Neural cell (in vitro differentiated cells): ENCODE measurements at regions not wholly inside any gene's neighbourhood (a gene's known extent, or its start where the extent isn't known, plus 50 kb on each side); places are given as distances from the start of the nearest gene placed in this dataset.

ENCODE experiments used
- EP300 ChIP-seq: fragments of 450-650 bp; conservative IDR thresholded peaks from 2 replicates; pipeline ENCODE4 v1.6.1; 2014; ENCODE audit warnings: antibody characterized with exemption, mild to moderate bottlenecking, moderate library complexity; ENCODE audit not compliant: poor library complexity, severe bottlenecking
- EZH2 ChIP-seq: fragments of 200-600, 300-800 bp; shearing (Covaris generic), sonication (generic); IDR thresholded peaks from 2 replicates; pipeline ENCODE4 v1.6.1; 2014; ENCODE audit warnings: antibody characterized with exemption, low read length, borderline replicate concordance, mild to moderate bottlenecking; ENCODE audit not compliant: insufficient read depth, poor library complexity, severe bottlenecking
- MXI1 ChIP-seq: fragments of 450-650 bp; conservative IDR thresholded peaks from 2 replicates; pipeline ENCODE4 v1.6.1; 2014; ENCODE audit warnings: antibody characterized with exemption, mild to moderate bottlenecking; ENCODE audit not compliant: poor library complexity, severe bottlenecking
- POLR2AphosphoS5 ChIP-seq: IDR thresholded peaks from 2 replicates; pipeline ENCODE4 v1.6.1; 2012
- REST ChIP-seq: IDR thresholded peaks from 2 replicates; pipeline ENCODE4 v1.6.1; 2012; ENCODE audit warnings: borderline replicate concordance
- SMC3 ChIP-seq: fragments of 450-650 bp; conservative IDR thresholded peaks from 2 replicates; pipeline ENCODE4 v1.6.1; 2014; ENCODE audit warnings: antibody characterized with exemption, mild to moderate bottlenecking, moderate library complexity; ENCODE audit not compliant: poor library complexity
- TAF1 ChIP-seq: IDR thresholded peaks from 2 replicates; pipeline ENCODE4 v1.6.1; 2012; ENCODE audit warnings: low read depth
- TF ChIP-seq, protein P1 (sequence below): fragments of 450-650 bp; IDR thresholded peaks from 2 replicates; pipeline ENCODE4 v1.5.1; 2014; ENCODE audit warnings: antibody characterized with exemption, mild to moderate bottlenecking, moderate library complexity; ENCODE audit not compliant: poor library complexity, severe bottlenecking

DNA sequence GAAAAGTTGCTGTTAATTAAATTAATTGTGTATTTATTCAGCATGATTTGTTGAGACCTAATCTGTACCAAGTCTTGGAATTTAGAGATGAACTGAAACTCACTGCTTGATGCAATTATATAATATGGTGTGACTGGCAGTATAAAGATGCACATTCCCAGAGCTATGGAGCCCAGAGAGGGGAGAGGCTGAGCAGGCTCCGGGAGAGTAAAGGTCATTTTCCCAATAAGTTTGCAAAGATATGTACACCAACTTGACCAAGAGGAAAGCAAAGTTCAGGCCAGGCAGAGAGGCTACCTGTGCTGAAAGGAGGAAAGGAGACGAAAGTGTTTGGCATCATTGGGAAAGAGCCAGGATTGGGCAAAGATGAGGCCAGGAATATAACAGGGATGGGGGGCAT lies 271.7 kb upstream of the KLF4 start:
- TF ChIP-seq SMC3, result no peak
- TF ChIP-seq, protein P1, sequence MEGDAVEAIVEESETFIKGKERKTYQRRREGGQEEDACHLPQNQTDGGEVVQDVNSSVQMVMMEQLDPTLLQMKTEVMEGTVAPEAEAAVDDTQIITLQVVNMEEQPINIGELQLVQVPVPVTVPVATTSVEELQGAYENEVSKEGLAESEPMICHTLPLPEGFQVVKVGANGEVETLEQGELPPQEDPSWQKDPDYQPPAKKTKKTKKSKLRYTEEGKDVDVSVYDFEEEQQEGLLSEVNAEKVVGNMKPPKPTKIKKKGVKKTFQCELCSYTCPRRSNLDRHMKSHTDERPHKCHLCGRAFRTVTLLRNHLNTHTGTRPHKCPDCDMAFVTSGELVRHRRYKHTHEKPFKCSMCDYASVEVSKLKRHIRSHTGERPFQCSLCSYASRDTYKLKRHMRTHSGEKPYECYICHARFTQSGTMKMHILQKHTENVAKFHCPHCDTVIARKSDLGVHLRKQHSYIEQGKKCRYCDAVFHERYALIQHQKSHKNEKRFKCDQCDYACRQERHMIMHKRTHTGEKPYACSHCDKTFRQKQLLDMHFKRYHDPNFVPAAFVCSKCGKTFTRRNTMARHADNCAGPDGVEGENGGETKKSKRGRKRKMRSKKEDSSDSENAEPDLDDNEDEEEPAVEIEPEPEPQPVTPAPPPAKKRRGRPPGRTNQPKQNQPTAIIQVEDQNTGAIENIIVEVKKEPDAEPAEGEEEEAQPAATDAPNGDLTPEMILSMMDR, result no peak
- no peak for TF ChIP-seq EZH2
- TF ChIP-seq EP300, result no peak
- no peak for TF ChIP-seq MXI1
- TF ChIP-seq TAF1, result no peak
- no peak for TF ChIP-seq POLR2AphosphoS5
- TF ChIP-seq REST, result no peak
